ENCODE measurements at regions not wholly inside any gene's neighbourhood (a gene's known extent, or its start where the extent isn't known, plus 50 kb on each side); places are given as distances from the start of the nearest gene placed in this dataset.

GRCh38 chr2:204280262-204280668 lies 265.0 kb upstream of the PARD3B start:
- DNase-seq (ENCODE audit: insufficient read length, low spot score): no peak
- TF ChIP-seq CTCF (IDR thresholded peaks at IDR 0.05; ENCODE audit: insufficient read depth, missing control alignments): no peak
- FAIRE-seq: no peak

GRCh38 chr2:204282081-204282480 lies 263.2 kb upstream of the PARD3B start:
- no peak for DNase-seq (ENCODE audit: insufficient read length, low spot score)
- no peak for TF ChIP-seq CTCF (IDR thresholded peaks at IDR 0.05; ENCODE audit: insufficient read depth, missing control alignments)
- no peak for FAIRE-seq

GRCh38 chr2:204282525-204282924 lies 262.8 kb upstream of the PARD3B start:
- DNase-seq (ENCODE audit: insufficient read length, low spot score) (no peak), FAIRE-seq (no peak)
- no peak for TF ChIP-seq CTCF (IDR thresholded peaks at IDR 0.05; ENCODE audit: insufficient read depth, missing control alignments)

GRCh38 chr2:204289066-204289465 lies 256.2 kb upstream of the PARD3B start:
- no peak for TF ChIP-seq CTCF (IDR thresholded peaks at IDR 0.05; ENCODE audit: insufficient read depth, missing control alignments)
- DNase-seq (ENCODE audit: insufficient read length, low spot score) (no peak), FAIRE-seq (no peak)

- no peak for TF ChIP-seq CTCF (IDR thresholded peaks at IDR 0.05; ENCODE audit: insufficient read depth, missing control alignments)
- DNase-seq (ENCODE audit: insufficient read length, low spot score) (no peak), FAIRE-seq (peak; percentile 11)
These were observed 252.8 kb upstream of the PARD3B start for GRCh38 chr2:204292439-204292838.

GRCh38 chr2:204293884-204294747 lies 251.2 kb upstream of the PARD3B start:
- TF ChIP-seq CTCF (IDR thresholded peaks at IDR 0.05; ENCODE audit: insufficient read depth, missing control alignments): no peak
- FAIRE-seq (peak; percentile 91), DNase-seq (ENCODE audit: insufficient read length, low spot score) (no peak)

- TF ChIP-seq CTCF (IDR thresholded peaks at IDR 0.05; ENCODE audit: insufficient read depth, missing control alignments): no peak
- FAIRE-seq: no peak
These were observed 246.9 kb upstream of the PARD3B start for GRCh38 chr2:204298404-204298803.

More at GRCh38 chr2:204298404-204298803, 246.9 kb upstream of the PARD3B start:
- no peak for DNase-seq (ENCODE audit: insufficient read length, low spot score)
